Skeletal muscle satellite cell (primary cell): ENCODE measurements at regions not wholly inside any gene's neighbourhood (a gene's known extent, or its start where the extent isn't known, plus 50 kb on each side); places are given as distances from the start of the nearest gene placed in this dataset.

Experiments used
- H3K27me3 ChIP-seq: 2 replicates; pipeline ENCODE4 v1.7.0; 2013; ENCODE audit warnings: low read length; ENCODE audit not compliant: control insufficient read depth, insufficient read depth
- H3K36me3 ChIP-seq: 2 replicates; pipeline ENCODE4 v1.7.0; 2013; ENCODE audit warnings: mild to moderate bottlenecking, control low read depth, low read length; ENCODE audit not compliant: insufficient read depth
- H3K4me1 ChIP-seq: 2 replicates; pipeline ENCODE4 v1.7.0; 2013; ENCODE audit warnings: low read length; ENCODE audit not compliant: control insufficient read depth, insufficient read depth
- H3K4me2 ChIP-seq: 2 replicates; pipeline ENCODE4 v1.7.0; 2013; ENCODE audit warnings: mild to moderate bottlenecking, low read length
- H3K4me3 ChIP-seq: 2 replicates; pipeline ENCODE4 v1.7.0; 2013; ENCODE audit warnings: low read length
- H3K9ac ChIP-seq: 2 replicates; pipeline ENCODE4 v1.7.0; 2013; ENCODE audit warnings: mild to moderate bottlenecking, low read depth, low read length, moderate library complexity
- H3K9me3 ChIP-seq: replicated peaks from 2 replicates; pipeline ENCODE4 v1.7.0; 2013; ENCODE audit warnings: mild to moderate bottlenecking, control low read depth, low read length

- H3K9me3 ChIP-seq: no peaks in the 10 kb centered on the region
- peaks cover 12% of the 10 kb centered on the region for H3K27me3 ChIP-seq
- H3K4me1 ChIP-seq: no peaks in the 10 kb centered on the region
- H3K4me2 ChIP-seq: no peak overlapping the region
- H3K36me3 ChIP-seq: no peaks in the 10 kb centered on the region
- no peak overlapping the region for H3K4me3 ChIP-seq
- no peak overlapping the region for H3K9ac ChIP-seq
Measured at GRCh38 chr1:212212906-212213305, 72.3 kb upstream of the PPP2R5A start.

- Histone ChIP-seq H3K9ac (no peak overlapping the region), H3K4me1 (peaks cover 4% of the 10 kb centered on the region), H3K36me3 (no peaks in the 10 kb centered on the region), H3K9me3 (no peaks in the 10 kb centered on the region), H3K4me2 (no peak overlapping the region), H3K4me3 (no peak overlapping the region), H3K27me3 (peaks cover 5% of the 10 kb centered on the region)
Measured at GRCh38 chr1:212213784-212214183, 71.4 kb upstream of the PPP2R5A start.

DNA sequence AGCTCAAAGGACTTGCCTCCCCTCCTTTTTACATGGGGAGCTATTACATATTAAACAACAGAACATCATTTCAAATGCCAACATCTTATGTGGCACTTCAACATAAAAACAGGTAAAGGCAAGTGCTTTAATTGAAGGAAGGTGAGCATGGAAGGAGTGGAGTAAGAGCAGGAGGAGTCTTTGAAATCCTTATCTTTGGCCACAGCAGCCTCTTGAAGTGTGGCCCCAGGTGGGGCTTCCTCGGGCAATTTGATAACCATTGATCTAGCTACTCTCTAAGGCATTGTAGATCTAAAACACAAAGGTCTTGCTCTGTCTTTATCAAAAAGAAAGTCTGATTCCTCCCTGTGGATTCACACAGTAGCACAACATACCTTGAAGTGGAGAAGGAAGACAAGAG lies 70.9 kb upstream of the PPP2R5A start:
- H3K4me2 ChIP-seq: no peak overlapping the region
- H3K4me1 ChIP-seq: peaks cover 7% of the 10 kb centered on the region
- H3K9ac ChIP-seq: no peak overlapping the region
- no peak overlapping the region for H3K4me3 ChIP-seq
- H3K9me3 ChIP-seq: no peaks in the 10 kb centered on the region
- H3K36me3 ChIP-seq: no peaks in the 10 kb centered on the region
- H3K27me3 ChIP-seq: peaks cover under 1% of the 10 kb centered on the region

GRCh38 chr1:212215910-212216309 lies 69.3 kb upstream of the PPP2R5A start:
- Histone ChIP-seq H3K4me1 (peaks cover 13% of the 10 kb centered on the region), H3K9me3 (no peaks in the 10 kb centered on the region), H3K4me2 (no peak overlapping the region)

GRCh38 chr1:212217633-212218032 lies 67.6 kb upstream of the PPP2R5A start:
- no peak overlapping the region for H3K4me3 ChIP-seq
- H3K4me2 ChIP-seq: no peak overlapping the region
- no peak overlapping the region for H3K9ac ChIP-seq
- H3K36me3 ChIP-seq: no peaks in the 10 kb centered on the region
- H3K9me3 ChIP-seq: no peaks in the 10 kb centered on the region
- no peaks in the 10 kb centered on the region for H3K27me3 ChIP-seq
- peaks cover 13% of the 10 kb centered on the region for H3K4me1 ChIP-seq

More at GRCh38 chr1:212215910-212216309, 69.3 kb upstream of the PPP2R5A start:
- Histone ChIP-seq H3K4me3 (no peak overlapping the region), H3K9ac (no peak overlapping the region), H3K36me3 (no peaks in the 10 kb centered on the region), H3K27me3 (no peaks in the 10 kb centered on the region)

DNA sequence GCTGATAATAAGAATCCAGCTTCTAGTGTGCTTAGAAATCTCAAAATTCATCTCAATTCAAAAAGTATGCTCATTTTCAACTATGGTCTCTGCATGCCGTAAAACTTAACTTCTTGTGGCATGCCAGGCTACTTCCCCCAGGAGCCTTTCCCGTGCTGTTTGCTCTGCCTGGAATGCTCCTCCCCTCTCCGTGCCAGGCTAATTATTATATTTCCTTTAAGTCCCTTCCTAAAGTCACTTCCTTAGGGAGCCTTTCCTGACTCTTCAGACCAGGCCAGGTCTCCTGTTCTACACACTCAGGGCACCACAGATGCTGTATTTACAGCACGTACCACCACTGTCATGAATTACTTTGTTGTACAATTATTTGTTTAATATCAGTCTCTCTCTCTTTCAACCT lies 67.1 kb upstream of the PPP2R5A start:
- no peaks in the 10 kb centered on the region for H3K27me3 ChIP-seq
- no peaks in the 10 kb centered on the region for H3K9me3 ChIP-seq
- peaks cover 13% of the 10 kb centered on the region for H3K4me1 ChIP-seq
- no peak overlapping the region for H3K4me2 ChIP-seq
- H3K9ac ChIP-seq: no peak overlapping the region
- H3K4me3 ChIP-seq: no peak overlapping the region
- no peaks in the 10 kb centered on the region for H3K36me3 ChIP-seq

GRCh38 chr1:212218911-212219310 lies 66.3 kb upstream of the PPP2R5A start:
- Histone ChIP-seq H3K4me2 (no peak overlapping the region), H3K9me3 (no peaks in the 10 kb centered on the region), H3K4me1 (peaks cover 13% of the 10 kb centered on the region), H3K9ac (no peak overlapping the region), H3K27me3 (no peaks in the 10 kb centered on the region), H3K4me3 (no peak overlapping the region), H3K36me3 (no peaks in the 10 kb centered on the region)

GRCh38 chr1:212219679-212220463 lies 65.3 kb upstream of the PPP2R5A start:
- Histone ChIP-seq H3K4me2 (no peak overlapping the region), H3K36me3 (no peaks in the 10 kb centered on the region), H3K4me1 (peaks cover 13% of the 10 kb centered on the region)

GRCh38 chr1:212221801-212222200 lies 63.4 kb upstream of the PPP2R5A start:
- Histone ChIP-seq H3K9ac (no peak overlapping the region), H3K27me3 (peaks cover 10% of the 10 kb centered on the region), H3K4me3 (no peak overlapping the region), H3K9me3 (no peaks in the 10 kb centered on the region), H3K4me1 (peaks cover 13% of the 10 kb centered on the region), H3K4me2 (no peak overlapping the region), H3K36me3 (no peaks in the 10 kb centered on the region)

More at GRCh38 chr1:212219679-212220463, 65.3 kb upstream of the PPP2R5A start:
- Histone ChIP-seq H3K9me3 (no peaks in the 10 kb centered on the region), H3K27me3 (no peaks in the 10 kb centered on the region), H3K9ac (no peak overlapping the region), H3K4me3 (no peak overlapping the region)

- peaks cover 6% of the 10 kb centered on the region for H3K4me1 ChIP-seq
- no peak overlapping the region for H3K4me3 ChIP-seq
- H3K36me3 ChIP-seq: no peaks in the 10 kb centered on the region
- no peak overlapping the region for H3K4me2 ChIP-seq
- peaks cover 10% of the 10 kb centered on the region for H3K27me3 ChIP-seq
- H3K9me3 ChIP-seq: no peaks in the 10 kb centered on the region
- no peak overlapping the region for H3K9ac ChIP-seq
Measured at GRCh38 chr1:212224102-212224501, 61.1 kb upstream of the PPP2R5A start.

DNA sequence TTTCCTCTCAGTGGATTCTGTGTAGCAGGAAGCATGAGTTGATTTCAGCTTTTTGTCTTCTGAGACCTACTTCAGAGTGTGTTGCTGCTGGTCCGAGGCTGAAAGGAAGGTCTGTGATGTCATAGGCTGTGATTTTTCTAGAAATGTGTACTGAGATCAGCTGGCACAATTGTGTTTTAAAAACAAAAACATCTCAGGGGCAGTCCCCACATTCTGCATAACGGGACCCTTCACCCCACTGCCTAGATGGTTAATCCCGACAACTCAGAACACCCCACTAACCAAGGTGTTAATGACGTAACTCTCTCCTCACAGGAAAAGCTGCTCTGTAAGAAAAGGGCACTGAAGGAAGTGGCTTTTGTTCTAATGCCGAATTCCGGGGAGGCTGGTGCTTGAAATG lies 59.8 kb upstream of the PPP2R5A start:
- H3K9ac ChIP-seq: no peak overlapping the region

DNA sequence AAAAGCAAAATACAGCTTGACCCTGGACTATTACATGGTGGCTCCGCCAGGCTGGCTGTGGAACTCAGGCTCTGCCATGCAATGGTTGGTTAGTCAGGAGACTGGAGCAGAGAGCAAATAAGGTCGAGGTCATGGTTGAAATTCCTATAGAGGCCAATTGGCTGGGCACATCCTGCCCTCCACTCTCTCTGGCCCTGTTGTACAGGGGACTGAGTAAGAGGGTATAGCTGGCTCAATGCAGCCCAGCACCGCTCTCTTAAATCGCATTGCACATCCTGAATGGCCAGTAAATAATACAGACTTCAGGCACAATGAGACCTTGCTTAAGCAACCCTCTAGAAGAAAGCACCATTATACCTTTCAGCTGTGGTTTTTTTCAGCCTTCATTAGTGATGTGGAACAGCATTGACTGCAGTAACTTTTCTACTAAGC lies 59.3 kb upstream of the PPP2R5A start:
- H3K4me1 ChIP-seq: peaks cover 7% of the 10 kb centered on the region
- H3K27me3 ChIP-seq: peaks cover 10% of the 10 kb centered on the region
- no peaks in the 10 kb centered on the region for H3K36me3 ChIP-seq
- H3K4me2 ChIP-seq: no peak overlapping the region
- H3K9ac ChIP-seq: no peak overlapping the region
- no peak overlapping the region for H3K4me3 ChIP-seq
- H3K9me3 ChIP-seq: no peaks in the 10 kb centered on the region

More for the DNA sequence above, 59.8 kb upstream of the PPP2R5A start:
- H3K27me3 ChIP-seq: peaks cover 10% of the 10 kb centered on the region
- H3K4me3 ChIP-seq: no peak overlapping the region
- H3K4me1 ChIP-seq: peaks cover 7% of the 10 kb centered on the region
- no peaks in the 10 kb centered on the region for H3K36me3 ChIP-seq
- no peak overlapping the region for H3K4me2 ChIP-seq
- H3K9me3 ChIP-seq: no peaks in the 10 kb centered on the region
